ENCODE measurements at regions not wholly inside any gene's neighbourhood (a gene's known extent, or its start where the extent isn't known, plus 50 kb on each side); places are given as distances from the start of the nearest gene placed in this dataset.

DNA sequence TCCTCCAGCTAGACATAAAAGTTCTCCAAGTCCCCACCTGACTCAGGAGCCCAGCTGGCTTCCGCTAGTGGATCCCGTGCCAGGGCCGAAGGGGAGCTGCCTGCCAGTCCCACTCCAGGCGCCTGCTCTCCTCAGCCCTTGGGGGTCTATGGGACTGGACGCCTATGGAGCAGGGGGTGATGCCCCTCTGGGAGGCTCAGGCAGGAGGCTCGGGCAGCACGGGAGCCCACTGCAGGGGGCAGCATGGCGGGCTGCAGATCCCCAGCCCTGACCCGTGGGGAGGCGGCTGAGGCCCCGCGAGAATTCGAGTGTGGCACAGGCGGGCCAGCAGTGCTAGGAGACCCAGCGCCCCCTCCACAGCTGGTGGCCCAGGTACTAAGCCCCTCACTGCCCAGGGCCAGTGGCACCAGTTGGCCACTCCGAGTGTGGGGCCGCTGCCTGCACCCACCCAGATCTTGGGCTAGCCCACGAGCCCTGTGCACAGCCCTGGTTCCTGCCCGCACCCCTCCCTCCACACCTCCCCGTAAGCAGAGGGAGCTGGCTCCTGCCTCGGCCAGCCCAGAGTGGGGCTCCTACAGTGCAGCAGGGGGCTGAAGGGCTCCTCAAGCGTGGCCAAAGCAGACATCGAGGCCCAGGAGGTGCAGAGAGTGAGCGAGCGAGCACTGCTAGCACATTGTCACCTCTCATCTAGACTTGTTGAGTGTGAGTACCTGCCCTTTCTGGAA is 221.3 kb upstream of the NSMCE3 start:
- Histone ChIP-seq H3K36me3 (replicated peaks) (no peaks in the 10 kb centered on the region), H3K4me3 (no peak overlapping the region), H3K9me3 (no peaks in the 10 kb centered on the region), H3K27me3 (ENCODE audit: low read depth) (no peaks in the 10 kb centered on the region), H3K4me1 (no peaks in the 10 kb centered on the region)
- no peak for DNase-seq (ENCODE audit: low spot score in 2 of 2)
- in situ Hi-C loops (cut with MboI; ENCODE audit: low sequenced_read_pairs) = no loop called here

DNA sequence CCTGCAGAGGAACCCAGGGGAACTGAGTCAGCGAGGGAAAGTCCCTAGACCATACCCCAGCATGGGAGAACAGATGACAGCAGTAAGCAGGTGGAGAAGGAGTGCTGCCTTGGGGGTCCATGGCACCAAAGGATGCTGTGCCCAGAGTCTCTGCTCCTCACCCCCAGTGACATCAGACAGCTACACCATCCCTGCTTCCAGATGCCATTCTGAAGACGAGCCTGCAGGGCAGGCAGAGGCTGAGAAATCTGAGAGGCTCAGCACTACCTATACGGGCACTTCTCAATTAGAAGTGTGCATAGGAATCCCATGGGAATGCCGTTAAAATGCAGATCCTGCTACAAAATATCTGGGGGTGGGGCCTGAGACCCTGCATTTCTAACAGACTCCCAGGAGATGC is 211.3 kb upstream of the NSMCE3 start:
- H3K9me3 ChIP-seq = no peaks in the 10 kb centered on the region
- H3K4me1 ChIP-seq = no peaks in the 10 kb centered on the region
- DNase-seq (ENCODE audit: low spot score in 2 of 2) = no peak
- H3K27me3 ChIP-seq (ENCODE audit: low read depth) = no peaks in the 10 kb centered on the region
- H3K4me3 ChIP-seq = no peak overlapping the region
- no peaks in the 10 kb centered on the region for H3K36me3 ChIP-seq (replicated peaks)
- in situ Hi-C loops (cut with MboI; ENCODE audit: low sequenced_read_pairs) = no loop called here

DNA sequence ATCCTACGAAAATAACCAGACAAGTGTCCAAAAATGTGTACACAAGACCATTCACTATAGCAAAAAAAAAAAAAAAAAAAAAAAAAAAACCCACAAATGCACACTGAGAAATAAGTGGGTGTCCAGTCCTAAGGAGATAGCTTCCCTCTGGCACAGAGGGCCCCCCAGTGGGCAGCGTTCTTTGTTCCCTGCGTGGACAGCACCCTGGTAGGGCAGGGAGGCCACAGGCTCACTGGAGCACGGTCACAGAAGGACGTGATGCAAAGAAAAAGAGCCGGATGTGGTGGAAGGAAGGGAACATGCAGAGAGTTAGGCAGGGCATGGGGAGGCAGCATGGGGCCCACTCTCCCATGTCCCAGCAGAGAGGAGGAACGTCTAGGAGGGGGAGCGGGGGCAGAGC is 210.7 kb upstream of the NSMCE3 start:
- no peaks in the 10 kb centered on the region for H3K36me3 ChIP-seq (replicated peaks)
- no peaks in the 10 kb centered on the region for H3K27me3 ChIP-seq (ENCODE audit: low read depth)
- no peak for DNase-seq (ENCODE audit: low spot score in 2 of 2)
- no peaks in the 10 kb centered on the region for H3K9me3 ChIP-seq
- H3K4me3 ChIP-seq = no peak overlapping the region
- in situ Hi-C loops (cut with MboI; ENCODE audit: low sequenced_read_pairs) = no loop called here
- no peaks in the 10 kb centered on the region for H3K4me1 ChIP-seq

DNA sequence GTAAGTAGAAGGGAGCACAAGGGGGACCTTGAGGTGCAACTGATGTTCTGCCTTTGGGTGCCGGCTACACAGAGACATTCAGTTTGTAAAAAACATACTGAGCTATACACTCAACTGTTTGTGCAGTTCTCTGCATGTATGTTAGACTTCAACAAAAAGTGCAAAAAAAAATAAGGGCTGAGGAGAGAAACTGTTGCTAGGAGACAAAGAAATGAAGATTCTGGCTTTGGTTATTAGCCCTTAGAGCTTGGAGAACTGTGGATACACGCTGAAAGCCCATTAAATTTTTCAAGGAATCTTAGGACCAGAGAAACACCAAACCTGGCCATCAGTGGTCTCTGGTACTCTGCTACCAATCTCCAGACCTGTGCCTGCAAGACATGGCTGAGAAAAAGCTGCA is 207.6 kb upstream of the NSMCE3 start:
- Histone ChIP-seq H3K9me3 (no peaks in the 10 kb centered on the region), H3K36me3 (replicated peaks) (no peaks in the 10 kb centered on the region), H3K4me1 (no peaks in the 10 kb centered on the region), H3K27me3 (ENCODE audit: low read depth) (no peaks in the 10 kb centered on the region), H3K4me3 (no peak overlapping the region)
- in situ Hi-C loops (cut with MboI; ENCODE audit: low sequenced_read_pairs) = no loop called here
- no peak for DNase-seq (ENCODE audit: low spot score in 2 of 2)

DNA sequence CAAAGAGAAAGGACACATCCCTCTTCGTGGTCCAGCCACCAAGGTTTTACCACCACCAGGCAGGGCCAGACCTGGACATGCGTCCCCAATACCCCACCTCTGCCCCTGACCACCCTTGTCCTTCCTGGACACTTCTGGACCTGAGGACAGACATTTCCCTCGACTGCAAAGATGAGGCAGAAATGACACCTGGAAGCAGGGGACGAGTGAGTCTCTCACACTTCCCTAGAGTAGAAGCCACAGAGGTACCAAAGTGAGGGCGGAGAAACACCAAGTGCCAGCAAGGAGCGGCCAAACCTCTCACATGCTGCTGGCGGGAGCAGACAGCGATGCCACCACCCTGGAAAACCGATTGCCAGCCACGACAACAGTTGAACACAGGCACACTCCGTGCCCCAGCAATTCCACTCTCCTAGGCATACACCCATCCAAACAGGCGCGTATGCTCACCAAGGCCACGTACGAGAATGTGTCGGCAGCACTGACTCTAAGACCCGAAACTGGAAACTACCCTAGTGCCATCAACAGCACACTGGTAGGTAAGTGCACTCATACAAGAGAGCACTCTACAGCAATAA is 207.0 kb upstream of the NSMCE3 start:
- no peaks in the 10 kb centered on the region for H3K27me3 ChIP-seq (ENCODE audit: low read depth)
- H3K9me3 ChIP-seq = no peaks in the 10 kb centered on the region
- H3K4me3 ChIP-seq = no peak overlapping the region
- H3K36me3 ChIP-seq (replicated peaks) = no peaks in the 10 kb centered on the region
- in situ Hi-C loops (cut with MboI; ENCODE audit: low sequenced_read_pairs) = no loop called here
- no peak for DNase-seq (ENCODE audit: low spot score in 2 of 2)
- no peaks in the 10 kb centered on the region for H3K4me1 ChIP-seq

DNA sequence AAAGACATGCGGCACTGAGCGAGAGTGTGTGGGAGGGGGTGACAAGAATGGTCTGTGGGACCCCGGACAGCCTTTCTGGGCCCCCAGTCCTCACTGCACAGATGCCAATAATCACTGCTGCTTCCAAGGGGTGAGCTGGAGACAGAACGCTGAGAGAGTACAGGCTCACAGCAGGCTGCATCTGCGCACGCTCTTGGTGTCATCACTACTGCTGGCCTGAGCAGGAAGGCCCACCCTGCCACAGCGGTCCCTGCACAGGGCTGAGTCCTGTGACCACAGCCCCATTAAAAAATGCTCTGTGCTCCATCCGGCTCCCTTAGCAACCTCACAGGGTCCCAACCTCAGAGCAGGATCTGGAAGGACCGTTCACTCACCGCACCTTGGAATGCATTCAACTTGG is 205.5 kb upstream of the NSMCE3 start:
- H3K36me3 ChIP-seq (replicated peaks) = no peaks in the 10 kb centered on the region
- no peaks in the 10 kb centered on the region for H3K27me3 ChIP-seq (ENCODE audit: low read depth)
- in situ Hi-C loops (cut with MboI; ENCODE audit: low sequenced_read_pairs) = no loop called here
- no peaks in the 10 kb centered on the region for H3K4me1 ChIP-seq
- DNase-seq (ENCODE audit: low spot score in 2 of 2) = no peak
- no peak overlapping the region for H3K4me3 ChIP-seq
- no peaks in the 10 kb centered on the region for H3K9me3 ChIP-seq

DNA sequence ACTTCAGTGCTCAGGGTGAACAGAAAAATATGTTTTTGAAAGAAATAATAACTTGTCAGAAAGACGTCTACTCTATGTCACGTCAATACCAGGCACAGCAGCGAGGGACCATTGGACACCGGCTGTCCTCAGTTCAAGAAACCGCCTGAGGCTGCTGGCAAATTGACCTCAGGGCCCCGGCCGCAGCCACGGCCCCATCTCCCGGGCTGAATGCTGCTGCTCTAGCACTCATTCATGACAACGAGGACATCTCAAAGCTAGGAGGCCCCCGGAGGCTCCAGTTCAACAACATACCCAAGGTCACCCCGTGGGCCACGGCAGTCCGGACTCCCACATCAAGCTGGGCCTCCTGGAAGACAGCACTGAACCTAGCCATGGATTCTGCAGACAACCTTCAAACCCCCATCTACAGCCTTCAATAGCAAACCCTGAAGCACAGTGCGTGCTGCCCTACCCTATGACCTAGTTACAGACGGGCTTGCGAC is 204.0 kb upstream of the NSMCE3 start:
- no peaks in the 10 kb centered on the region for H3K36me3 ChIP-seq (replicated peaks)
- no peaks in the 10 kb centered on the region for H3K4me1 ChIP-seq
- no peaks in the 10 kb centered on the region for H3K9me3 ChIP-seq
- in situ Hi-C loops (cut with MboI; ENCODE audit: low sequenced_read_pairs) = no loop called here
- DNase-seq (ENCODE audit: low spot score in 2 of 2) = no peak
- no peaks in the 10 kb centered on the region for H3K27me3 ChIP-seq (ENCODE audit: low read depth)
- no peak overlapping the region for H3K4me3 ChIP-seq

DNA sequence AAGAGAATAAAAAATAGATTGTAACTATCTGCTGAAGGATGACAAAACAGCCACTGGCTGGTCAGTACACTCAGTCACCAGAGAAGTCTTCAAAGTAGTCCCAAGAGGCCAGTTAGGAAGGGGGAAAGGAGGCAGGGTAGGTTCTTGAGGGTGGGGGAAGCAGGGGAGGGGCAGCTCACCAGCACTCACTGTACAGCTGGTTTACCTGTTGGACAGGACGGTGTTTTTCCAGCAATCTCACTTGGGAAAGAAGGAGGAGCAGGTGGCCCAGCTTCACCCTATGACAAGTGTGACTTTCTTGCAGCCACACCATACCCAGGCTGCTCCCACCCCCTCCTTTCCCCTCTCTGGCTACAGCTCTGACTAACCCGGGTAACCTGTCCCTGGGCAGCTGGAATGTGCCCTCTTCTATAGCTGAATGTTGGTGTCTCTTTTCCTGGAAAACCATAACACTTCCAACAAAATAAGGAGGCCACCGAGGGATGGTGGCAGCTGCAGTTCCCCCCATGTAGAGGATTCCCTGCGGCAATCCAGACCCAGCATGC is 203.4 kb upstream of the NSMCE3 start:
- H3K4me1 ChIP-seq = no peaks in the 10 kb centered on the region
- H3K36me3 ChIP-seq (replicated peaks) = no peaks in the 10 kb centered on the region
- H3K27me3 ChIP-seq (ENCODE audit: low read depth) = no peaks in the 10 kb centered on the region
- no peak overlapping the region for H3K4me3 ChIP-seq
- H3K9me3 ChIP-seq = no peaks in the 10 kb centered on the region
- no peak for DNase-seq (ENCODE audit: low spot score in 2 of 2)
- in situ Hi-C loops (cut with MboI; ENCODE audit: low sequenced_read_pairs) = no loop called here

DNA sequence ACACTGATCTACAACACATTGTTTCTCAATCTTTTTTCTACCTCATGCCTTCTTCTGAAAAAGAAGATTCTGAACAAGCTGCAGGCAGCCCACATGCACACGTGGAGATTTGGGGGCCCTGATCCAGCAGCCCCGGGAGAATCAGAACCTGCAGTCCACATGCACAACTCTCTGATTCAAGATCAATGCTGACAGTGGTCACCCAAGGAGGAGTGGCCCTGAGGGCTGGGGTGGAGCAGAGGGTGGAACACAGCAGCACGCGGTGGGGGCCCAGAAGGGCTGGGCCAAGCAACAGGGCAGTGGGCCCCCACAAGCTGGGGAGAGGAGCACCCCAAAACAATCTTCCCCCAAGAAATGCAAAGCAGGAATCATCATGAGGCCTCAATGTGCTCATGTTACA is 202.1 kb upstream of the NSMCE3 start:
- in situ Hi-C loops (cut with MboI; ENCODE audit: low sequenced_read_pairs) = no loop called here
- DNase-seq (ENCODE audit: low spot score in 2 of 2) = no peak
- H3K4me1 ChIP-seq = no peaks in the 10 kb centered on the region
- no peak overlapping the region for H3K4me3 ChIP-seq
- H3K27me3 ChIP-seq (ENCODE audit: low read depth) = no peaks in the 10 kb centered on the region
- H3K9me3 ChIP-seq = no peaks in the 10 kb centered on the region
- no peaks in the 10 kb centered on the region for H3K36me3 ChIP-seq (replicated peaks)

DNA sequence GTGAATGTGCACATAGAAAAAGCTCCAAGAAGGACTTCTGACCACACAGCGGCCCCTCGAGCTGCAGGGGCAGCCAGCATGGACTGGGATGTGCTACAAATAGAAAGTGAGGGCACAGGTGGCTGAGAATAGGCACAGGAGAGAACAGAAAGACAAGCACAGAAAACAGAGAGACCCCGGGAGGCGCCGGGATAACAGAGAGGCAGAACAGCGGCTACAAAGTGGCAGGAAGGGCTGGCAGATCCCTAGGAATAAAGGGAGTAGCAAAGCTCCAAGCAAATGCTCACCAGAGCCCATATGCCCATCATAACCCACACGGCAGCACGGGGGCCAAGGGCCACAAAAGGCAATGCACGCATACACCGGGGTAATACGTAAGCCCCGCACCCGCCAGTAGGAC is 201.7 kb upstream of the NSMCE3 start:
- Histone ChIP-seq H3K9me3 (no peaks in the 10 kb centered on the region), H3K36me3 (replicated peaks) (no peaks in the 10 kb centered on the region), H3K4me1 (no peaks in the 10 kb centered on the region), H3K27me3 (ENCODE audit: low read depth) (no peaks in the 10 kb centered on the region), H3K4me3 (no peak overlapping the region)
- in situ Hi-C loops (cut with MboI; ENCODE audit: low sequenced_read_pairs) = no loop called here
- DNase-seq (ENCODE audit: low spot score in 2 of 2) = no peak

DNA sequence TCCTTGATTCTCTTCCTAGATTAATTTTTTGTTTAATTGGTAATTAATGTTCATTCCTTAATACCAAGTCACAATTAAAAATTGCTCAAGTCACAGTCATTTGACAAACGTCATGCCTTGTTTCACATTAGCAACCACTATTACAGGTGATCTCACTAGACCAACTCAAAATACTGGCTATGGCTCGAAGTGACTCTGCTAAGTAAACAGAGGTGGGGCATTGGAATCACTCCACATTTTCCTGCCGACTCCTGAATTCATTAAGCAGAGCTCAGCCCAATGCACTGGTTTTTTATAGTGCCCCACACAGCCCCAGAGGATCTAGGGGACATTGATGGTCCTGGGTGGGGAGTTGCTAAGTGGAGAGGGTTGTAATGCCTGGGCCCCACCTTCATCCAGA is 201.2 kb upstream of the NSMCE3 start:
- Histone ChIP-seq H3K9me3 (no peaks in the 10 kb centered on the region), H3K36me3 (replicated peaks) (no peaks in the 10 kb centered on the region), H3K27me3 (ENCODE audit: low read depth) (no peaks in the 10 kb centered on the region), H3K4me1 (no peaks in the 10 kb centered on the region), H3K4me3 (no peak overlapping the region)
- in situ Hi-C loops (cut with MboI; ENCODE audit: low sequenced_read_pairs) = no loop called here
- DNase-seq (ENCODE audit: low spot score in 2 of 2) = no peak

DNA sequence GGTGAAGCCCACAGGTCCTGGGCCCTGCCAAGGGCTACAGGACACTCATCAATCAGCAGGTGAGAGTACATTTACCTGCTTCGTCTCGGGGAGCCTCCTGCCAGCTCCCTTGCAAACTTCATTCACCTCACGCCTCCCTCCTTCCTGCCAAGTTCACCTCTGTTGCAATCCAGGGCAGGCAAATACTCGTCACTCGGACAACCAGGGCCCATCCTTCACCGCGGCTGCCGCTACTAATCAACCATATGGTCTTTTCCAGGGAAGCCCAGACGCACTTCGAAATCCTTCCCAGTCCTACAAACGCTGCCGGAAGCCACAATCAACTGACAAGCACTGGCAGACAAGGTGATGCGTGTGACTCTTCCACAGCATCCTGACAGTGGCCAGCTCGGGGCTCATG is 200.7 kb upstream of the NSMCE3 start:
- H3K36me3 ChIP-seq (replicated peaks) = no peaks in the 10 kb centered on the region
- in situ Hi-C loops (cut with MboI; ENCODE audit: low sequenced_read_pairs) = no loop called here
- no peak for DNase-seq (ENCODE audit: low spot score in 2 of 2)
- no peak overlapping the region for H3K4me3 ChIP-seq
- no peaks in the 10 kb centered on the region for H3K27me3 ChIP-seq (ENCODE audit: low read depth)
- no peaks in the 10 kb centered on the region for H3K4me1 ChIP-seq
- no peaks in the 10 kb centered on the region for H3K9me3 ChIP-seq

DNA sequence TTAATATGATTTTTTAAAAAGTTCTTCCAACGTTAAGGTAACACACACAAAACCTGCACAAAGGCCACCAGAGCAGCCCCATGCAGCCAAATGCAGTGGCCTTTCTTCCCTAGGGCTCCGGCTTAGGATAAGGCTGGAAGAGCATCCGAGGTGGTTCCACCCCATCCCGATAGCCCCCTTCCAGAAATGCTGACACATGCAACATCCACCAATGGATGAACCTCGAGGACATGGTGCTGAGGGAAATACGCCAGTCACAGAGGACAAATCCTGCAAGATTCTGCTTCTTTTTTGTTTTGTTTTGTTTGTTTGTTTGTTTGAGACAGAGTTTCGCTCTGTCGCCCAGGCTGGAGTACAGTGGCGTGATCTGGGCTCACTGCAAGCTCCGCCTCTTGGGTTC is 199.3 kb upstream of the NSMCE3 start:
- DNase-seq (ENCODE audit: low spot score in 2 of 2) = no peak
- in situ Hi-C loops (cut with MboI; ENCODE audit: low sequenced_read_pairs) = no loop called here

DNA sequence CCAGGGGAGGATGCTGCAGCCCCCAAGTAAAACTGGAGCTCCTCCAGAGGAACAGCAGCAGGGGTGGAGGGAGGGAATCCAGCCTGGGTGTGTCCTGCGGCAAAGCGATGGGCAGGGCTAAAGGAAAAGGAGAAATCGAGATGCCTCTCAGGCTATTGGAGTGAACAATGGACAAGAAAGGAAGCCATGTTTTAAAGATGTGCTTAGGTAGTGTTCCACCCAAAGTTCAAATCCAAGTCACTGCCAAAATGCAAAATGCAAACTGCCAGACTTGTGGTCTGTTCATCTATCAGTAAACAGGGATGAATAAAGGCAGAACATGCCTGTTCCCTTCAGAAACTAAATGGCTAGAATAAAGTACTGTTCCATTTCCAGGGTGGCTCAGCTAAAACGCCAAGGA is 197.5 kb upstream of the NSMCE3 start:
- no peaks in the 10 kb centered on the region for H3K36me3 ChIP-seq (replicated peaks)
- in situ Hi-C loops (cut with MboI; ENCODE audit: low sequenced_read_pairs) = no loop called here
- no peaks in the 10 kb centered on the region for H3K4me1 ChIP-seq
- DNase-seq (ENCODE audit: low spot score in 2 of 2) = no peak
- H3K9me3 ChIP-seq = no peaks in the 10 kb centered on the region
- H3K27me3 ChIP-seq (ENCODE audit: low read depth) = no peaks in the 10 kb centered on the region
- H3K4me3 ChIP-seq = no peak overlapping the region

More for the DNA sequence above, 199.3 kb upstream of the NSMCE3 start:
- no peaks in the 10 kb centered on the region for H3K9me3 ChIP-seq
- H3K4me3 ChIP-seq = no peak overlapping the region
- no peaks in the 10 kb centered on the region for H3K27me3 ChIP-seq (ENCODE audit: low read depth)
- no peaks in the 10 kb centered on the region for H3K36me3 ChIP-seq (replicated peaks)
- H3K4me1 ChIP-seq = no peaks in the 10 kb centered on the region

Data from HAP-1 (cell line).